H9 (cell line): ENCODE measurements at regions not wholly inside any gene's neighbourhood (a gene's known extent, or its start where the extent isn't known, plus 50 kb on each side); places are given as distances from the start of the nearest gene placed in this dataset.

Experiments
- DNase-seq: peaks from one replicate; pipeline ENCODE4 v3.0.0-alpha.2; 2017
- H2AFZ ChIP-seq: one replicate; pipeline ENCODE4 v1.6.1; 2013; ENCODE audit warnings: mild to moderate bottlenecking, low read length, control low read depth, moderate library complexity
- H2AK5ac ChIP-seq: 2 replicates; pipeline ENCODE4 v1.6.1; 2013; ENCODE audit warnings: low read length, control low read depth, mixed read lengths; ENCODE audit not compliant: insufficient read length
- H2BK120ac ChIP-seq: one replicate; pipeline ENCODE4 v1.6.1; 2013; ENCODE audit warnings: low read depth, mild to moderate bottlenecking, low read length, control low read depth, inconsistent platforms; ENCODE audit not compliant: poor library complexity, severe bottlenecking
- H2BK12ac ChIP-seq: 2 replicates; pipeline ENCODE4 v1.6.1; 2013; ENCODE audit warnings: low read length, control low read depth, mixed read lengths, low read depth; ENCODE audit not compliant: insufficient read length
- H2BK15ac ChIP-seq: 2 replicates; pipeline ENCODE4 v1.6.1; 2013; ENCODE audit warnings: low read depth, low read length, control low read depth
- H2BK20ac ChIP-seq: one replicate; pipeline ENCODE4 v1.6.1; 2013; ENCODE audit warnings: low read depth, mild to moderate bottlenecking, low read length, control low read depth, inconsistent platforms; ENCODE audit not compliant: poor library complexity, severe bottlenecking
- H2BK5ac ChIP-seq: 2 replicates; pipeline ENCODE4 v1.6.1; 2013; ENCODE audit warnings: low read length, control low read depth, mixed read lengths; ENCODE audit not compliant: insufficient read length
- H3K14ac ChIP-seq: 2 replicates; pipeline ENCODE4 v1.6.1; 2013; ENCODE audit warnings: low read length, control low read depth; ENCODE audit not compliant: insufficient read depth
- H3K18ac ChIP-seq: 2 replicates; pipeline ENCODE4 v1.6.1; 2013; ENCODE audit warnings: low read depth, mild to moderate bottlenecking, mixed read lengths, low read length, control low read depth; ENCODE audit not compliant: insufficient read length
- H3K23ac ChIP-seq: 2 replicates; pipeline ENCODE4 v1.6.1; 2013; ENCODE audit warnings: low read length, control low read depth, mixed read lengths, low read depth; ENCODE audit not compliant: insufficient read length
- H3K23me2 ChIP-seq: 2 replicates; pipeline ENCODE4 v1.6.1; 2013; ENCODE audit warnings: low read depth, mild to moderate bottlenecking, mixed read lengths, low read length, control low read depth; ENCODE audit not compliant: insufficient read length, poor library complexity, severe bottlenecking
- H3K27ac ChIP-seq: 2 replicates; pipeline ENCODE4 v1.5.1; 2013; ENCODE audit warnings: low read length, control low read depth, mixed read lengths, low read depth; ENCODE audit not compliant: insufficient read length
- H3K27me3 ChIP-seq: 2 replicates; pipeline ENCODE4 v1.6.1; 2013; ENCODE audit warnings: low read length, control low read depth, inconsistent platforms; ENCODE audit not compliant: insufficient read depth
- H3K4ac ChIP-seq: 2 replicates; pipeline ENCODE4 v1.6.1; 2013; ENCODE audit warnings: low read depth, mild to moderate bottlenecking, control low read depth, inconsistent platforms, low read length, moderate library complexity
- H3K4me1 ChIP-seq: 2 replicates; pipeline ENCODE4 v1.6.1; 2013; ENCODE audit warnings: low read length, control low read depth, inconsistent platforms; ENCODE audit not compliant: insufficient read depth
- H3K4me2 ChIP-seq: 2 replicates; pipeline ENCODE4 v1.6.1; 2013; ENCODE audit warnings: low read length, control low read depth, mixed read lengths; ENCODE audit not compliant: insufficient read length, insufficient read depth
- H3K56ac ChIP-seq: 2 replicates; pipeline ENCODE4 v1.6.1; 2013; ENCODE audit warnings: low read depth, mild to moderate bottlenecking, mixed read lengths, low read length, control low read depth; ENCODE audit not compliant: insufficient read length
- H3K79me1 ChIP-seq: 2 replicates; pipeline ENCODE4 v1.6.1; 2013; ENCODE audit warnings: low read depth, mild to moderate bottlenecking, moderate library complexity, low read length, control low read depth, inconsistent platforms; ENCODE audit not compliant: insufficient read depth, poor library complexity, severe bottlenecking
- H3K79me2 ChIP-seq: 2 replicates; pipeline ENCODE4 v1.6.1; 2013; ENCODE audit warnings: low read length, control low read depth, inconsistent platforms; ENCODE audit not compliant: insufficient read depth
- H3K9ac ChIP-seq: 2 replicates; pipeline ENCODE4 v1.6.1; 2013; ENCODE audit warnings: low read length, control low read depth, mixed read lengths; ENCODE audit not compliant: insufficient read length; ENCODE audit errors: extremely low read depth
- H3K9me3 ChIP-seq: one replicate; pipeline ENCODE4 v1.6.1; 2013; ENCODE audit warnings: low read depth, low read length, inconsistent platforms; ENCODE audit not compliant: control insufficient read depth
- H3T11ph ChIP-seq: one replicate; pipeline ENCODE4 v1.6.1; 2013; ENCODE audit warnings: mild to moderate bottlenecking, low read length, control low read depth, inconsistent platforms
- H4K20me1 ChIP-seq: one replicate; pipeline ENCODE4 v1.6.1; 2013; ENCODE audit not compliant: control insufficient read depth, insufficient read length, insufficient read depth
- H4K5ac ChIP-seq: 2 replicates; pipeline ENCODE4 v1.6.1; 2013; ENCODE audit warnings: low read depth, mild to moderate bottlenecking, mixed read lengths, low read length, control low read depth; ENCODE audit not compliant: insufficient read length
- H4K8ac ChIP-seq: replicated peaks from 2 replicates; pipeline ENCODE4 v1.6.1; 2013; ENCODE audit warnings: low read length, control low read depth, mixed read lengths, low read depth; ENCODE audit not compliant: insufficient read length
- H4K91ac ChIP-seq: 2 replicates; pipeline ENCODE4 v1.6.1; 2013; ENCODE audit warnings: low read depth, mild to moderate bottlenecking, moderate library complexity, mixed read lengths, low read length, control low read depth; ENCODE audit not compliant: insufficient read length
- H3K27ac Mint-ChIP-seq, 3 experiments: 2 replicates in 2 of 3; 3 replicates in 1 of 3; pipeline ENCODE4 v1.8.0; 2020 to 2021; ENCODE audit warnings: mixed read lengths in 3 of 3, mild to moderate bottlenecking in 1 of 3, moderate library complexity in 1 of 3
- H3K27me3 Mint-ChIP-seq: 2 replicates; pipeline ENCODE4 v1.8.0; 2021; ENCODE audit warnings: low read depth, mild to moderate bottlenecking, moderate library complexity, mixed read lengths
- H3K36me3 Mint-ChIP-seq, 3 experiments: 2 replicates in 2 of 3; 3 replicates in 1 of 3; pipeline ENCODE4 v1.8.0; 2020 to 2021; ENCODE audit warnings: low read depth in 3 of 3, mixed read lengths in 3 of 3; ENCODE audit not compliant: insufficient read depth in 1 of 3
- H3K4me1 Mint-ChIP-seq, 2 experiments: 2 replicates each; pipeline ENCODE4 v1.8.0; 2020; ENCODE audit warnings: mixed read lengths in 2 of 2
- H3K4me3 Mint-ChIP-seq, 2 experiments: 2 replicates in 1 of 2; 3 replicates in 1 of 2; pipeline ENCODE4 v1.8.0; 2020 to 2021; ENCODE audit warnings: mild to moderate bottlenecking in 2 of 2, mixed read lengths in 2 of 2, moderate library complexity in 1 of 2
- H3K9me3 Mint-ChIP-seq, 2 experiments: 2 replicates in 1 of 2; 3 replicates in 1 of 2; pipeline ENCODE4 v1.8.0; 2020; ENCODE audit warnings: mild to moderate bottlenecking in 2 of 2, mixed read lengths in 2 of 2, moderate library complexity in 1 of 2
- CTCF ChIP-seq: fragments of 200-600 bp; sonication (generic); conservative IDR thresholded peaks from 3 replicates; pipeline ENCODE4 v1.8.0; 2021; ENCODE audit warnings: antibody characterized with exemption, mild to moderate bottlenecking
- WGBS: extraction: QIAGEN DNeasy Blood & Tissue Kit; methylation state at CpG from one replicate; pipeline ENCODE4 v1.1.7; 2013; ENCODE audit warnings: missing lambda C conversion rate, low lambda C conversion rate, mixed read lengths; ENCODE audit not compliant: insufficient read length; ENCODE audit errors: extremely low coverage; 5-methylcytosine and 5-hydroxymethylcytosine counted together

- Histone ChIP-seq H2BK20ac (no peak overlapping the region), H2BK15ac (no peak overlapping the region), H3K27me3 (no peaks in the 10 kb centered on the region), H3K4me2 (no peak overlapping the region), H3K14ac (no peak overlapping the region), H4K91ac (no peak overlapping the region), H3K9ac (no peak overlapping the region), H4K20me1 (no peaks in the 10 kb centered on the region), H3K27ac (no peak overlapping the region), H3K23ac (no peak overlapping the region), H3K56ac (no peak overlapping the region), H2BK120ac (no peak overlapping the region), H2AK5ac (no peak overlapping the region), H3K4ac (no peak overlapping the region), H3K18ac (no peak overlapping the region), H4K5ac (no peak overlapping the region), H2BK12ac (no peak overlapping the region), H3K23me2 (no peaks in the 10 kb centered on the region), H3K79me1 (no peaks in the 10 kb centered on the region), H2AFZ (no peak overlapping the region), H3T11ph (no peak overlapping the region), H3K79me2 (no peaks in the 10 kb centered on the region; the same call in 1 of the 2 replicates), H3K4me1 (no peaks in the 10 kb centered on the region), H2BK5ac (no peak overlapping the region), H4K8ac (no peak overlapping the region), H3K9me3 (peaks cover 8% of the 10 kb centered on the region)
- WGBS, result no CpG with 5 or more reads among the region's 3 CpGs
- Mint-ChIP-seq H3K36me3 (peaks cover 4 to 15% (median 9%) of the 10 kb centered on the region in 3 experiments; a peak in 4 of 7 replicates), H3K27ac (no peak overlapping the region), H3K9me3 (peaks cover 11 to 17% of the 10 kb centered on the region in 2 experiments), H3K4me3 (no peak overlapping the region), H3K4me1 (no peaks in the 10 kb centered on the region), H3K27me3 (no peaks in the 10 kb centered on the region)
- TF ChIP-seq CTCF, result peak; percentile 22; the same call in 1 of the 3 replicates
- no peak for DNase-seq
Measured at GRCh38 chr20:11181966-11182365, 508.2 kb upstream of the JAG1 start.
